Peyer's patch (tissue), 4 donors: ENCODE measurements at regions not wholly inside any gene's neighbourhood (a gene's known extent, or its start where the extent isn't known, plus 50 kb on each side); places are given as distances from the start of the nearest gene placed in this dataset.

Source experiments
- DNase-seq, 3 donors: peaks; one replicate each; pipeline ENCODE4 v3.0.0-alpha.2; 2017 to 2019
- H3K27ac ChIP-seq, 4 donors: fragments of 200-600 bp; sonication (generic); one replicate each; pipeline ENCODE4 v1.5.1; 2016 to 2019
- H3K27me3 ChIP-seq, 2 donors: fragments of 200-600 bp; sonication (generic); one replicate each; pipeline ENCODE4 v1.5.1; 2019
- H3K36me3 ChIP-seq, 3 donors: fragments of 200-600 bp; sonication (generic); one replicate each; pipeline ENCODE4 v1.5.1; 2016 to 2019
- H3K4me1 ChIP-seq, 4 donors: fragments of 200-600 bp; sonication (generic); one replicate each; pipeline ENCODE4 v1.5.1; 2016 to 2019
- H3K4me3 ChIP-seq, 4 donors: fragments of 200-600 bp; sonication (generic); 1 replicate in 3 of 4; 2 replicates in 1 of 4; pipeline ENCODE4 v1.5.1; 2016 to 2019; ENCODE audit warnings: mild to moderate bottlenecking in 1 of 4
- H3K9me3 ChIP-seq, 4 donors: fragments of 200-600 bp; sonication (generic); one replicate each; pipeline ENCODE4 v1.5.1; 2016 to 2019; ENCODE audit warnings: mild to moderate bottlenecking in 1 of 4
- POLR2A ChIP-seq, 2 donors: fragments of 450-650 bp; IDR thresholded peaks; one replicate each; pipeline ENCODE4 v1.5.1; 2017; ENCODE audit warnings: antibody characterized with exemption in 2 of 2, mild to moderate bottlenecking in 2 of 2, moderate library complexity in 2 of 2
- TF ChIP-seq, protein P1 (sequence below), 6 experiments: fragments of 450-650 bp in 4 of 6; fragments of 200-600 bp in 2 of 6; sonication (generic) in 1 of 6; IDR thresholded peaks; one replicate each; pipeline ENCODE4 v1.5.1; 2017 to 2019; ENCODE audit warnings: antibody characterized with exemption in 6 of 6, mild to moderate bottlenecking in 3 of 6, moderate library complexity in 1 of 6

- no peak overlapping the region for H3K27ac ChIP-seq
- H3K36me3 ChIP-seq: no peaks in the 10 kb centered on the region
- no peak for DNase-seq
- no peak overlapping the region for H3K4me3 ChIP-seq
- H3K27me3 ChIP-seq: no peaks in the 10 kb centered on the region
- no peaks in the 10 kb centered on the region for H3K9me3 ChIP-seq
- TF ChIP-seq, protein P1, sequence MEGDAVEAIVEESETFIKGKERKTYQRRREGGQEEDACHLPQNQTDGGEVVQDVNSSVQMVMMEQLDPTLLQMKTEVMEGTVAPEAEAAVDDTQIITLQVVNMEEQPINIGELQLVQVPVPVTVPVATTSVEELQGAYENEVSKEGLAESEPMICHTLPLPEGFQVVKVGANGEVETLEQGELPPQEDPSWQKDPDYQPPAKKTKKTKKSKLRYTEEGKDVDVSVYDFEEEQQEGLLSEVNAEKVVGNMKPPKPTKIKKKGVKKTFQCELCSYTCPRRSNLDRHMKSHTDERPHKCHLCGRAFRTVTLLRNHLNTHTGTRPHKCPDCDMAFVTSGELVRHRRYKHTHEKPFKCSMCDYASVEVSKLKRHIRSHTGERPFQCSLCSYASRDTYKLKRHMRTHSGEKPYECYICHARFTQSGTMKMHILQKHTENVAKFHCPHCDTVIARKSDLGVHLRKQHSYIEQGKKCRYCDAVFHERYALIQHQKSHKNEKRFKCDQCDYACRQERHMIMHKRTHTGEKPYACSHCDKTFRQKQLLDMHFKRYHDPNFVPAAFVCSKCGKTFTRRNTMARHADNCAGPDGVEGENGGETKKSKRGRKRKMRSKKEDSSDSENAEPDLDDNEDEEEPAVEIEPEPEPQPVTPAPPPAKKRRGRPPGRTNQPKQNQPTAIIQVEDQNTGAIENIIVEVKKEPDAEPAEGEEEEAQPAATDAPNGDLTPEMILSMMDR (IDR thresholded peaks at IDR 0.05): no peak
- no peak for TF ChIP-seq POLR2A (IDR thresholded peaks at IDR 0.05)
- H3K4me1 ChIP-seq: no peaks in the 10 kb centered on the region
These were observed 216.1 kb upstream of the THUMPD2 start for GRCh38 chr2:39995005-39995737.

GRCh38 chr2:39994151-39994550 lies 215.1 kb upstream of the THUMPD2 start:
- H3K9me3 ChIP-seq: no peaks in the 10 kb centered on the region
- DNase-seq: no peak
- H3K4me3 ChIP-seq: no peak overlapping the region
- H3K36me3 ChIP-seq: no peaks in the 10 kb centered on the region
- H3K27ac ChIP-seq: no peak overlapping the region
- H3K4me1 ChIP-seq: no peaks in the 10 kb centered on the region
- H3K27me3 ChIP-seq: no peaks in the 10 kb centered on the region
- no peak for TF ChIP-seq POLR2A (IDR thresholded peaks at IDR 0.05)
- TF ChIP-seq, protein P1 (IDR thresholded peaks at IDR 0.05): no peak

DNA sequence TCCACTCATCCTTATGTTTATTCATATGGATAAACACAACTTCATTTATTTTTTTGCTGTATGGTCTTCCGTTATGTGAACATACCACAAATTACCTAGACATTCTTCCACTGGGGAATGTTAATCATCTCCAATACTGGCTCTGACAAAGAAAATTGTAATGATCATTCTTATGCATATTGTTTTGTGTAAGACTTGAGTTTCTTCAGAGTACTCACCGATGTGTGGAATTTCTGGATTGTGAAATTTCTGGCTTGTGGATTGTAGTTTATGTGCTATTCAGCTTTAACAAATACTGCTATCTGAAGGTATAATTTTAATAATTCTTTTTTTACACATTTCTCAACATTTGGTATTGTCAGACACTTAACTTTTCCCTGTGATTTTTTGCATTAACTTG lies 212.2 kb upstream of the THUMPD2 start:
- Histone ChIP-seq H3K27me3 (no peaks in the 10 kb centered on the region), H3K36me3 (no peaks in the 10 kb centered on the region), H3K9me3 (no peaks in the 10 kb centered on the region), H3K4me3 (no peak overlapping the region), H3K27ac (no peak overlapping the region), H3K4me1 (no peaks in the 10 kb centered on the region)
- no peak for TF ChIP-seq POLR2A (IDR thresholded peaks at IDR 0.05)
- TF ChIP-seq, protein P1 (IDR thresholded peaks at IDR 0.05): no peak
- no peak for DNase-seq

DNA sequence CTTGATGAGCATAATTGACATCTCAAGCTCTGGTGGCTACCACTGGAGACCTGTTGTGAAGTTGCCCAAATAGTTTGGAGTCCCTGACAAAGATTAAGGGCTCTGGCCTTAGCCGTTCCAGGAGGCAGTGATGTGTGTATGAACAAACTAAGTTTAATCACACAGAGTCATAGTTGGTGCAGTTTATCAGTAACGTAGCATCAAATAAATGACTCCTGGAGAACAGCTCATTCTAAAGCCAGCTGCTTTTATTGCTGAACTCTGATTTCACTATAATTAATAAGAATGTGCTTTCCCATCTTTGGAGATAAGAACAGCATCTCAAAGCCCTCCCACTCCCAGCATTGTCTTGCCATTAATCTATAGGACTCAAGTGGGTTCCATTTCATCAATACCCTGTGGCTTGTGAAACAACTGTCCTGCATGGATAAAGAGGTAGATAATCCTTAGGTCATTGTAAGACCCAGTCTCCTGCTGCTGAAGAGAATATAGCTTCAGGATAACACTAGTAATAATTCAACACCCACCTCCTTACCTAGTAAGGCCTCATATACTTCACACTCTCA lies 211.4 kb upstream of the THUMPD2 start:
- no peaks in the 10 kb centered on the region for H3K36me3 ChIP-seq
- DNase-seq: no peak
- no peaks in the 10 kb centered on the region for H3K4me1 ChIP-seq
- no peak overlapping the region for H3K4me3 ChIP-seq
- no peak overlapping the region for H3K27ac ChIP-seq
- H3K9me3 ChIP-seq: no peaks in the 10 kb centered on the region
- TF ChIP-seq, protein P1 (IDR thresholded peaks at IDR 0.05): no peak
- no peaks in the 10 kb centered on the region for H3K27me3 ChIP-seq

DNA sequence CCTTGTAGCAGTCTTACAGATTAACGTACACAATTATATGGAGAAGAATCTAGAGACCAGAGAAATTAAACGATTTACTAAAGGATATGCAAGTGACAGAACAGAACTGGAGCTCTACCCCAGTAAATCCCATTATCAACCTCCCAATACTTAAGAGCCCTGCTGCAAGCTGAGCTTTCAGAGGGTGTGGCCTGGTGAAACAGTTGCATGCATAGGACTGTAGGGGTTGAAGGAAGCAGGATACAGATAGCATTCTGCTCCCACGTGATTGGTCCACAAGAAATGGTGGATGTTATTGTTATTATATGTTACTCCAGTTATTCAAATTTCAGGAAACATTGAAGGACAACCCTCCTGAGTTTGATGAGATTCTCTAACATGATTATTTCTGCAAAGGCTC lies 210.8 kb upstream of the THUMPD2 start:
- H3K4me1 ChIP-seq: no peaks in the 10 kb centered on the region
- DNase-seq: no peak
- no peaks in the 10 kb centered on the region for H3K9me3 ChIP-seq
- TF ChIP-seq, protein P1 (IDR thresholded peaks at IDR 0.05): no peak
- no peak for TF ChIP-seq POLR2A (IDR thresholded peaks at IDR 0.05)
- no peaks in the 10 kb centered on the region for H3K27me3 ChIP-seq
- no peak overlapping the region for H3K4me3 ChIP-seq
- H3K36me3 ChIP-seq: no peaks in the 10 kb centered on the region
- no peak overlapping the region for H3K27ac ChIP-seq
